Hepatocyte (in vitro differentiated cells): ENCODE measurements at regions not wholly inside any gene's neighbourhood (a gene's known extent, or its start where the extent isn't known, plus 50 kb on each side); places are given as distances from the start of the nearest gene placed in this dataset.

ENCODE experiments used
- EZH2 ChIP-seq: fragments of 200-600 bp; sonication (generic); IDR thresholded peaks from 2 replicates; pipeline ENCODE4 v1.6.1; 2016; ENCODE audit warnings: antibody characterized with exemption, mild to moderate bottlenecking, borderline replicate concordance
- EZH2phosphoT487 ChIP-seq: fragments of 200-600 bp; sonication (generic); IDR thresholded peaks from one replicate; pipeline ENCODE4 v1.6.1; 2018; ENCODE audit warnings: antibody characterized with exemption, mild to moderate bottlenecking, low read depth, moderate library complexity; ENCODE audit not compliant: unreplicated experiment, severe bottlenecking
- TF ChIP-seq, protein P1 (sequence below): fragments of 200-600 bp; sonication (generic); IDR thresholded peaks from 2 replicates; pipeline ENCODE4 v1.5.1; 2016; ENCODE audit warnings: antibody characterized with exemption, mild to moderate bottlenecking; ENCODE audit not compliant: poor library complexity

DNA sequence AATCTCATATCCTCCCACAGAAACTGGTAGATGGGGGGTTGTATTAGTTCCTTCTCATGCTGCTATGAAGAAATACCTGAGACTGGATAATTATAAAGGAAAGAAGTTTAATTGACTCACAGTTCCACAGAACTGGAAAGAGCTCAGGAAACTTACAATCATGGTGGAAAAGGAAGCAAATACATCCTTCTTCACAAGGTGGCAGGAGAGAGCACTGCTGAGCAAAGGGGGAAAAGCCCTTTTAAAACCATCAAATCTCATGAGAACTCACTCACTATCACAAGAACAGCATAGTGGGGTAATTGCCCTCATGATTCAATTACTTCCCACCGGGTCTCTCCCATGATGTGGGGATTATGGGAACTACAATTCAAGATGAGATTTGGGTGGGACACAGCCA is 250.5 kb upstream of the GPRIN3 start:
- TF ChIP-seq, protein P1, sequence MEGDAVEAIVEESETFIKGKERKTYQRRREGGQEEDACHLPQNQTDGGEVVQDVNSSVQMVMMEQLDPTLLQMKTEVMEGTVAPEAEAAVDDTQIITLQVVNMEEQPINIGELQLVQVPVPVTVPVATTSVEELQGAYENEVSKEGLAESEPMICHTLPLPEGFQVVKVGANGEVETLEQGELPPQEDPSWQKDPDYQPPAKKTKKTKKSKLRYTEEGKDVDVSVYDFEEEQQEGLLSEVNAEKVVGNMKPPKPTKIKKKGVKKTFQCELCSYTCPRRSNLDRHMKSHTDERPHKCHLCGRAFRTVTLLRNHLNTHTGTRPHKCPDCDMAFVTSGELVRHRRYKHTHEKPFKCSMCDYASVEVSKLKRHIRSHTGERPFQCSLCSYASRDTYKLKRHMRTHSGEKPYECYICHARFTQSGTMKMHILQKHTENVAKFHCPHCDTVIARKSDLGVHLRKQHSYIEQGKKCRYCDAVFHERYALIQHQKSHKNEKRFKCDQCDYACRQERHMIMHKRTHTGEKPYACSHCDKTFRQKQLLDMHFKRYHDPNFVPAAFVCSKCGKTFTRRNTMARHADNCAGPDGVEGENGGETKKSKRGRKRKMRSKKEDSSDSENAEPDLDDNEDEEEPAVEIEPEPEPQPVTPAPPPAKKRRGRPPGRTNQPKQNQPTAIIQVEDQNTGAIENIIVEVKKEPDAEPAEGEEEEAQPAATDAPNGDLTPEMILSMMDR, result peak; percentile 26
- no peak for TF ChIP-seq EZH2
- no peak for TF ChIP-seq EZH2phosphoT487
